HG02798 (cell line): ENCODE measurements at regions not wholly inside any gene's neighbourhood (a gene's known extent, or its start where the extent isn't known, plus 50 kb on each side); places are given as distances from the start of the nearest gene placed in this dataset.
"Not testable (repeated sequence)": the region's sequence is repeated elsewhere in the genome, so short reads cannot be mapped to it uniquely, and the experiment has no call there.

ENCODE experiments used
- ATAC-seq: cut with Tn5 transposase; IDR thresholded peaks from one replicate; pipeline ENCODE4 v1.9.1; 2021; ENCODE audit warnings: mild to moderate bottlenecking; ENCODE audit not compliant: unreplicated experiment, poor library complexity

GRCh38 chr16:63945806-63946205 is 1176.1 kb downstream of the CDH11 start:
- ATAC-seq = no peak

- no peak for ATAC-seq
Measured at GRCh38 chr16:63943566-63943965, 1178.3 kb downstream of the CDH11 start.

GRCh38 chr16:63938661-63939060 is 1183.2 kb downstream of the CDH11 start:
- ATAC-seq = no peak

- ATAC-seq = no peak
Measured at GRCh38 chr16:63933841-63934240, 1188.0 kb downstream of the CDH11 start.

GRCh38 chr16:63928421-63928820 is 1193.4 kb downstream of the CDH11 start:
- no peak for ATAC-seq

- no peak for ATAC-seq
Measured at GRCh38 chr16:63925221-63925620, 1196.6 kb downstream of the CDH11 start.

GRCh38 chr16:63922560-63922959 is 1199.3 kb downstream of the CDH11 start:
- no peak for ATAC-seq

GRCh38 chr16:63921737-63922295 is 1200.0 kb downstream of the CDH11 start:
- no peak for ATAC-seq

- no peak for ATAC-seq
Measured at GRCh38 chr16:63913290-63913689, 1208.6 kb downstream of the CDH11 start.

- ATAC-seq = no peak
Measured at GRCh38 chr16:63907251-63907650, 1214.6 kb downstream of the CDH11 start.

GRCh38 chr16:63904930-63905329 is 1216.9 kb downstream of the CDH11 start:
- ATAC-seq = no peak

GRCh38 chr16:63904182-63904581 is 1217.7 kb downstream of the CDH11 start:
- ATAC-seq = no peak

- ATAC-seq = no peak
Measured at GRCh38 chr16:63896383-63897109, 1225.3 kb downstream of the CDH11 start.

GRCh38 chr16:63890723-63891122 is 1231.1 kb downstream of the CDH11 start:
- no peak for ATAC-seq

GRCh38 chr16:63890081-63890480 is 1231.8 kb downstream of the CDH11 start:
- no peak for ATAC-seq

- ATAC-seq = no peak
Measured at GRCh38 chr16:63883091-63883490, 1238.8 kb downstream of the CDH11 start.

GRCh38 chr16:63882576-63882975 is 1239.3 kb downstream of the CDH11 start:
- no peak for ATAC-seq

GRCh38 chr16:63880948-63881347 is 1240.9 kb downstream of the CDH11 start:
- ATAC-seq = no peak

- ATAC-seq = no peak
Measured at GRCh38 chr16:63877401-63877800, 1244.5 kb downstream of the CDH11 start.

- ATAC-seq = no peak
Measured at GRCh38 chr16:63876103-63876502, 1245.8 kb downstream of the CDH11 start.

GRCh38 chr16:63860700-63861099 is 1261.2 kb downstream of the CDH11 start:
- ATAC-seq = not testable (repeated sequence)

GRCh38 chr16:63856537-63856936 is 1265.3 kb downstream of the CDH11 start:
- no peak for ATAC-seq
